ENCODE measurements at regions not wholly inside any gene's neighbourhood (a gene's known extent, or its start where the extent isn't known, plus 50 kb on each side); places are given as distances from the start of the nearest gene placed in this dataset.
"Not testable (repeated sequence)": the region's sequence is repeated elsewhere in the genome, so short reads cannot be mapped to it uniquely, and the experiment has no call there.

DNA sequence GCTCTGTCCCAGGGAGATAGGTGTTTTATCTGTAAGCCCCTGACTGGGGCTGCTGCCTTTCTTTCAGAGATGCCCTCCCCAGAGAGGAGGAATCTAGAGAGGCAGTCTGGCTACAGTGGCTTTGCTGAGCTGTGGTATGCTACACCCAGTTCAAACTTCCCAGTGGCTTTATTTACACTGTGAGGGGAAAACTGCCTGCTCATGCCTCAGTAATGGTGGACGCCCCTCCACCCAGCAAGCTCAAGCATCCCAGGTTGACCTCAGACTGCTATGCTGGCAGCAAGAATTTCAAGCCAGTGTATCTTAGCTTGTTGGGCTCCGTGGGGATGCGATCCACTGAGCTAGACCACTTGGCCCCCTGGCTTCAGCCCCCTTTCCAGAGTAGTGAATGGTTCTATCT, 72.6 kb upstream of the STK38L start:
- TF ChIP-seq, protein P1, sequence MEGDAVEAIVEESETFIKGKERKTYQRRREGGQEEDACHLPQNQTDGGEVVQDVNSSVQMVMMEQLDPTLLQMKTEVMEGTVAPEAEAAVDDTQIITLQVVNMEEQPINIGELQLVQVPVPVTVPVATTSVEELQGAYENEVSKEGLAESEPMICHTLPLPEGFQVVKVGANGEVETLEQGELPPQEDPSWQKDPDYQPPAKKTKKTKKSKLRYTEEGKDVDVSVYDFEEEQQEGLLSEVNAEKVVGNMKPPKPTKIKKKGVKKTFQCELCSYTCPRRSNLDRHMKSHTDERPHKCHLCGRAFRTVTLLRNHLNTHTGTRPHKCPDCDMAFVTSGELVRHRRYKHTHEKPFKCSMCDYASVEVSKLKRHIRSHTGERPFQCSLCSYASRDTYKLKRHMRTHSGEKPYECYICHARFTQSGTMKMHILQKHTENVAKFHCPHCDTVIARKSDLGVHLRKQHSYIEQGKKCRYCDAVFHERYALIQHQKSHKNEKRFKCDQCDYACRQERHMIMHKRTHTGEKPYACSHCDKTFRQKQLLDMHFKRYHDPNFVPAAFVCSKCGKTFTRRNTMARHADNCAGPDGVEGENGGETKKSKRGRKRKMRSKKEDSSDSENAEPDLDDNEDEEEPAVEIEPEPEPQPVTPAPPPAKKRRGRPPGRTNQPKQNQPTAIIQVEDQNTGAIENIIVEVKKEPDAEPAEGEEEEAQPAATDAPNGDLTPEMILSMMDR (IDR thresholded peaks at IDR 0.05): not testable (repeated sequence)
- TF ChIP-seq POLR2A (IDR thresholded peaks at IDR 0.05): not testable (repeated sequence)
